Hindlimb muscle (tissue), 1 donor: ENCODE measurements at regions not wholly inside any gene's neighbourhood (a gene's known extent, or its start where the extent isn't known, plus 50 kb on each side); places are given as distances from the start of the nearest gene placed in this dataset.

ENCODE experiments used
- DNase-seq: peaks from one replicate; pipeline ENCODE4 v3.0.0-alpha.2; 2013

DNA sequence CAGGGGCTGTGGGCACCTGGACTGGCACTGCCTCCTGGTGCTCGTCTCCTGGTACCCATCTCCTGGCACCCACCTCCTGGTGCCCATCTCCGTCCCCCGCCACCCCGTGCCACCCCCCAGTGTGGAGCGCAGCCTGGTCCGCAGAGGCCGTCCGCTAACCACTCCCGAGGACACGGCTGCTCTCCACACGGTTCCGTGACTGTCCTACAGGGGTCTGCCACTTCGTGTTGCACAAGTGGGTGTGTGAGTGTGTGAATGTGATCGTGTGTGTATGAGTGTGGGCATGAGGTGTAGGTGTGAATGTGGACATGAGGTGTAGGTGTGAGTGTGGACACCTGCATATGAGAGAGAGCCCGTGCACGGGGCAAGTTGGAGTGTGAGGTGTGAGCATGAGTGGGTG lies 119.4 kb upstream of the HS6ST1 start:
- no peak for DNase-seq

DNA sequence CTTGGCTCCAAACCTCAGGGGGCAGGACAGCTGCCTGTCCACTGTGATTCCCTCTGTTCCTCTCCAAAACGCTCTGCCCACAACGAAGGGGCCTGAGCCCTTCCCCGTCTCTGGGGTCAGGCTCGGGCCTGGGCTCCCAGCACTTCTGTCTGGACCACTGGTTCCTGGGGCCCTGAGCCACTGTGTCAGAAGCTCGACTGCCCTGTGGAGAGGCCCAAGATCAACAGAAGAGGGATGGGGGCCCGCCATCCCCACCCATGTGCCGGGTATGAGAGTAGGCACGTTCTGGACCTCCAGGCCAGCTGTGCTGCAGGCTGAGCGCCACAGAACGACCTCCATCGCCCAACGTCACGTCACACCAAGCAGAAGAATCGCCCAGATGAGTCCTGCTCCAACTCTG lies 119.9 kb upstream of the HS6ST1 start:
- no peak for DNase-seq

DNA sequence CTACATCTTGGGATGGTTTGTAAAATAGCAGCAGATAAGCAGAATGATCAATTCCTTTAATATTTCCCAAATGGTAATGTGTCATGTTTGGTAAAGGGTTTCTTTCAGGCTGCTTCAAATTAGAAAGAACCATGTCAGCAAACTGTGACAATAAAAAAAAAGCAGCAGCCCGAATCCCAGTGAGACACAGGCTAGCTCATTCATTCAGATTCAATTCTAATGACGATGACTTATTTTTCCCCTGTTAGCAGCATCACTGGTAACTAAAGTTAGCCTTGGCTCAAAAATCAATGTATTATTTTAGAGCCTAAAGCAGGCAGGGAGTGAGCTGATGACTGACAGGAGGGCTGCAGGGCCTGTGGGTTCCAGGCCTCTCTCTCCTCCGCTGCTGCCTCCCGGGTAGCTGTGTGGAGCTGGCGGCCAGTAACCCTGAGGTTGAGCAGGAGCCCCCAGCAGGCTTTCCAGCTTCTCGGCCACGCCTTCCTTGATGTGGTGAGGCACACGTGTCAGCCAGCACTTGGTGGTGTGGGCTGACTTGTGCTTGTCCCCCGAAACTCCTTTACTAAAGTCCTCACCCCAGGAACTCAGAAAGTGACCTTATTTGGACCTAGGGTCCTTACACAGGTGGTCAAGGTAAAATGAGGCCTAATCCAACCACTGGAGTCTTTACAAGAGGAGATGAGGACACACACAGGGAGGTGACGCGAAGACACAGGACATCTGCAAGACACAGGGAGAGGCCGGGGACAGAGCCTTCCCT lies 120.5 kb upstream of the HS6ST1 start:
- no peak for DNase-seq

DNA sequence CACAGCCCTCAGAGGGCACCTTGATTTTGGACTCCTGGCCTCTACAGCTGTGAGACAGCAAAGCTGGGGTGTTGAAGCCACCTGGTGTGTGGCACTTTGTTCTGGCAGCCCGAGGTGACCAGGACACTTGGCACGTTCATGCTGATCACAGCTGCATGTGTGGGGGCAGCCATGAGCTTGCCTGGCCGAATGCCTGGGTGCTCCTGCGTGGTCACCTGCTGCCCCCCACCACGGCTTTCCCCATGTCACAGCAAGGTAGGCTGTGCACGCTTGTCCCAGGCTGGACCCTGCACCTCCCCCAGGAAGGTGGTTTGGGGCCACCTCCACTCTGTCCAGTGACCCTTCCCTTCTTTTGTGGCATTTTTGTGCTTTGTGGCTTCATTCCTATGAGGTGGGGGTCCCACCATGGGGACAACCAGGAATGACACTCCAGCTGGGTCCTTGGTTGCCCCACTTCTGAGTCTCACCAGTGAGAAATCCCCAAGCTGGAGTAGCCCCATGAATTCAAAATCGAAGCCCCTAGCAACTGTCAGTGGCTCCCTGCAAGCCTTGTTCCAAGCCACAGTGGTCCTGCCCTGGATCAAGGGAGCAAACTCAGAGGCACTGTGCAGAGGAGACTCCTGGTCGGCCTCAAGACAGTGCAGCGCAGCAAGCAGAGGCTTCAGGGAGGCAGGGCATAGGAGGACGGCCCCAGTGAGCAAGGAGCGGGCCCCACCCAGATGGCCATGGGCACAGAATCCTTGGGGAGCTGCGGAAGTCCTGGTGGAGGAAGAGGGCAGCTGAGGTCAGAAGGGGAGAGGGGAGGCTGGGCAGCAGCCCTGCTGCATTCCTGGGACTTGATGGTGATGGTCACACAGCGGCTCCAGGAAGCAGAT lies 121.4 kb upstream of the HS6ST1 start:
- no peak for DNase-seq

DNA sequence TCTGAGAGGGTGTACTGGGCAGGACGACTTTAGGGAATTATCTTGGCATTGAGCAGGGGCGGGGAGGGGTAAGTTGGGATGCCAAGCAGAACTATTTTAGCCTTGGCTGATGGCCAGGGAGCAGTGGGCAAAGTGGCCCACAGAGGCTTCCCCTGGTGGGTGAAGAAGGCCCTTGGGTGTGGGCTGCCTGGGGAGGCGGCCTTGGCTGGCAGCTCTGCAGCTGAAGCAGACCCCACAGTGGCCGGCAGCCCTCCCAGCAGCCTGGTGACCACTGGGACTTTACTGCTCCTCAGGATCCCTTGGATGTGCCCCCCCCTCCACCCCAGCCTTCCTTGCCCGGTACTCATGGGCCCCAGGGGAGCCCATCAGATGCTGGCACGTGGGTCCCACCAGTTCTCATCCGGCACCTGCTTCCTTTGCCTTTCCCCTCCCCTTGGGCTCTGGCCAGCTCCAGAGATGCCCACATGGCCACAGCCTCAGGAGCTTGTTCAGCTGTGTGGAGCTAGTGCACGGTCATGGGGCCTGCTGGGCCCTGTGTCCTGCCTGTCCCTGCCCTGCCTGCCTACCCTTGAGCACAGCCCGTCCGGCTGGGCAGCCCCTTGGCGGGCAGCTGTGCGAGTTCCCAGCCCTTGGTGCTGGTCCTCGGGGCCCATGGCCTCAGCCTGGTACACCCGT lies 122.1 kb upstream of the HS6ST1 start:
- DNase-seq, result no peak

DNA sequence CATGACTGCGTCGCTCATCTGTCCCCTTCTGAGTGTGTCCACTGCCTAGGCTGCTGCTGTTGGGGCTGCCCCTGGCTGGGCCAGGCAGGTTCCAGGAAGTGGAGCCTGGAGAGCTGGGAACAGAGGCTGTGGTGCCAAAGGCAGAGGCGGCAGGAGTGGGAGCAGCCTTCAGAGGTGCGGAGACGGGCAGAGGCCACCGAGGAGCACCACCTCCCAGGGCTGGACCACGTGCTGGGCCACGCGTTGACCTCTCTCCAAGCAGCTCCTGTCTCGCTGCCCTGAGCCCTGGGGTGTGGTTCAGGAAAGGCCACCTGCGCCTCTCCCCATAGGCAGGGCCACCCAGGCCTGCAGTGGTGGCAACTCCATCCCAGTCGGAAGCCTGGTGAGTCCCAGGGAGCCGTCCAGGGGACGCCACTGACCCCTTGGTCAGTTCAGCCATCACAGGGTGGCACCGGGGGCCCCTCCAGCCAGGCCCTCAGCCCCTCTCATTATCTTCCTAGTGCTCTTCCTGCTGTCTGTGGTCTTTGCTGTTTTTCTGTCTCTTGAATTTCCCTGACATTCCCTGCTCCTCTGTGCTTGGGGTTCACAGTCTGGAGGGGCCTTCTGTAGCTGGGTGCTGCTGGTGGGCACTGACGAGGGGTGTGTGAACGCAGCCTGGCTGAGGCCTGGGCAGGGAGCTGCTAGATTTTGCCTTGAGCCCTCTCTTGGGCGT lies 122.8 kb upstream of the HS6ST1 start:
- no peak for DNase-seq

DNA sequence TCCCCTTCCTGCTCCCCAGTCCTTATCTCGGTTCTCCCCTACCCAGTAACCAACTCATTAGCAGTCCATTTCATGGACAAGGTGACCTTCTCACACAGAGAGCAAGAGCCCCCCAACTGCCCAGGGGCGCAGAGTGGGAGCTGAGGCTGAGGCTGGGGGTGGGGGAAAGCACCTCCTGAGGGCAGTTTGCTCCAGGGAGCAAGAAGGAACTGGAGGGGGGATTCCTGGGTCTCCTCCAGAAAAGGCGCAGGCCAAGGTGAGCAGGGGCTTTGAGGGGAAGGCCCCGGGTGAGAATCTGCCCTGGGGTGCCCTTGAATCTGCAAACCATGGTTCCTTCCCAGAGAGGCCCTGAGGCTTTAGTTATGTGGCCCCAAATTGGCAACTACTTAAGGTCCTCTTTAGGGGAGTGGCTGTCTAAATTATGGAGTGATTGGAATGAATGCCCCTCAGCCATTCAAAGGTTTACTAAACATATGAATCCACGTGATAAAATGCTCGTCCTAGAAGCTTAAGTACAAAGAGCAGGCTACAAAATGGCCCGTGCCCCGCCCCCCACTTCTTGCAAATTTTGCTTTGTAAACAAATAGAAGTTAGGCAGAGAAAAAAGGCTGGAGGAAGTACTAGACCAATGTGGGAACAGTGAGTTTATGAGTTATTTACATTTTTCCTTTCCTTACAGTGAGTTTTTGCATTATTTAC lies 123.5 kb upstream of the HS6ST1 start:
- no peak for DNase-seq

DNA sequence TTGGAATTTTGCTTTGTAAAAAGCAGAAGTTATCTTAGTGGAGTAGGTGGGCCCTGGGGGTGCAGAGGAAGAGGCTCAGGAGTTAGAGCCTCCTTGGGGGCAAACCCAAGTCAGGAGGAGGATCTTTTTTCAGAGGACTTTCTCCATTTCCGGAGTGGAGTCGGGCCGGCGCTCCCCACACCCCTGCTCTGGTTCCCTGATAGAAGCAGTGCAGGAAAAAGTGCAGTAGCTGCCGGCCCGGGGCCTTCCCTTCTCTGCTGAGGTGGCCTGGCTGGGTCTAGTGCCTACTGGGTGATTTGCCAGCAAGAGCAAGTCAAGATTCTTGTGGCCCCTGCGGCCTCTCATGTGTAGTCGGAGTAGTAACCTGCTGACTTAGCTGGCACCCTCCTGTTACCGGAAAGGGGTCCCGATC lies 124.2 kb upstream of the HS6ST1 start:
- DNase-seq, result no peak

DNA sequence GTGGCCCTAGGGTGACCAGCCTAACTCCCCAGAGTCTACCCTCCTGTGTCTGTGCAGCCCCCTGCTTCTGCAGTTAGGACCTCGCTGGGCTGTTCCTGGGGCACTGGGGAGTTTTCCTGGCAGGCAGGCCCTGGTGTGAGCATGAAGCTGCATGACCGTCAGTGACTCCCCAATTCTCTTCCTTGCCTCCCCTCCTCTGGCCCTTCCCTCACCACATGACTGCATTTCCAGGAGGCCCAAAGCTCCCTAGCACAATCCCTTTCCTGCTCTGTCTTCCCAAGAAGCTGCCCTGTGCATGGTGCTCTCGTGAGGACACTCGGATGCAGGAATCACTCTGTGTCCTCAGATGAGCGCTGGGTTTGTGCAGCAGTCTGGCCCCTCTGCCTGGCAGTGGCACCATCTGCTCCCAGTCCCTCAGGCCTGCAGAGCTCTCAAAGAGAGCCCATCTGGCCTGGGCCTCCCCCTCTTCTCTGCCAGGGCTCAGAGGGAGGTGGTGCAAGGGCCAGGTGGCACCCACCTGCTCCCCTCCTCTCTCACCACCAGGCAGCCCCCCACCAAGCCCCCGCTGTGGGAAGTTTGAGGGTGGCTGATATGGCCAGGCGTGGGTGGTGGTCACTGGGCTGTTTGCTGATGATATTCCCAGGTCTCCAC lies 125.6 kb upstream of the HS6ST1 start:
- no peak for DNase-seq

DNA sequence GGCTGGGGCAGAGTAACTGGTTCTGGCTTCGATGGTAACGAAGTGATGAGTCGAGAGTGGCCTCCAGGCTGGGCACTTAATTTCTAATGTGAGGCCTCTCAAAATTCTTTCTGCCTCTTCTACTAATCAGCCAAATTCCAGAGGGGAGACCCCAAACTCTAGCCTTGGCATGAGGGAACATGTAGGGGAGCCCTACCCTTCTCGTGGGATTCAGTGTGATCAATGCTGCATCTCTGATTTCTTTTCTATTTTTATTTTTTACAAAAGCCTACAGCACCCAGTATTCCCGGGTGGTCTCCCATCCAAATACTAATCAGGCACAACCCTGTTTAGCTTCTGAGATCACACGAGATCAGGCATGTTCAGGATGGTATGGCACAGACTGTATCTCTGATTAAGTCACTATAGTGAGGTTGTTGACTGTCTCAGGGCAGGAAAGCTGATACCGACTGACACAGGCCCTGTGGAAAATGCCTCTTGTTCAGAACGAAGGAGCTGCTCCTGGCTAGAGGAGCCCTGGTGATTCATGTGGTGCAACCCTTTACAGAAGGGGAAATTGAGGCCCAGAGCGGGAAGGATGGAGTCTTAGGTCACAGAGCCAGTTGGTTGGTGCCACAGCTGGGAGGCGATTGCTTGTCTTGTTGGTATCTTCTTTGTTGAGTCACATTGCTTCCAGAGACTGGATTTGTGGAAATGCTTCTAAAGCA lies 126.3 kb upstream of the HS6ST1 start:
- no peak for DNase-seq

DNA sequence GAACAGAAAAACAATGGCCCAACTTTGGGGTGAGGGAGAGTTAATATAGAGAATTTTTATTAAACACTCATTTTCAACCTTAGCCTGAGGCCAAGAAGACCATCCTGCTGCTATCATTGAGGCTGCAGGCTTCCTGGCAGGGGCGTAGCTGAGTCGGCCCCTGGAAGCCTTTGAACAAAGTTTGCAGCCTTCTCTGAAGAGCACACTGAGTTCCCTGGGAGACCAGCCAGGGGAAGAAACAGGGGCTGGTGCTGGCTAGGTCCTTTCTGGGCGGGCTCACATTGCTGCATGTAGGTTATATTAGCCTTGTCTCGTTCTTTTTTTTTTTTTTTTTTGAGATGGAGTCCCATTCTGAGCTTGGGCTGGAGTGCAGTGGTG lies 126.8 kb upstream of the HS6ST1 start:
- DNase-seq, result no peak

DNA sequence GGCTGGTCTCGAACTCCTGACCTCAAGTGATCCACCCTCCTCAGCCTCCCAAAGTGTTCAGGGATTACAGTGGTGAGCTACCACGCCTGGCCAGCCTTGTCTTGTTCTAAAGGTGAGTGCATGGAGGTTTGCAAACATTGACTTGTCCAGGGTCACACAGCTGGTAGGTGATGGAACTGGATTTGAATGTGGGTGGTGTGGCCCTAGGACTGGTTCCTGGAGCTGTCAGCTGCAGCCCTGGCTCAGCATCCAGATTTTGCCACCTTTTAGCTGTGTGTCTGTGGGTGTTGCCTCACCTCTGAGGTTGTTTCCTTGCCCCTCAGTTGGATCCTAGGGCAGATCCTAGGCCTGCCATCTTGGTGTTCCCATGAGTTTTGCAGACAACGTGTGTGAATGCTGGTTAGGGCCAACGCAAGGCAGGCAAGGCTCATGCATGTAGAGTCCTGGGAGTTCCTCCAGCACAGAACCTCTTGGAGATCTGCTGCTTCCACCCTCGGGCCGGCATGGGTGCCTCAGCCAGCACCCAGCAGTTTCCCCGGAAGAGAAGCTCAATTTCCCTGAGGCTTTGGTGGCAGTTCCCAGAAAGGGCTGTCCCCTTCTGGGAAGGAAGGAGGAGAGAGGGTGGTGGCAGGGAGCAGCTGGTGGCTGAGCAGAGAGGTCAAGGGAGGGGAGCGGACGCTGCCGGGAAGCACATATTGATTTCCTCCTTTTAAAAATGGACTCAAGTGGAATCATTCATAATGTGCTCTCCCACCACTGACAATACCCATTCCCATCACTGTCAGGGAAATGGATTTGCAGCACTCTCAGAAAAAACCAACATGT lies 127.6 kb upstream of the HS6ST1 start:
- DNase-seq, result no peak

DNA sequence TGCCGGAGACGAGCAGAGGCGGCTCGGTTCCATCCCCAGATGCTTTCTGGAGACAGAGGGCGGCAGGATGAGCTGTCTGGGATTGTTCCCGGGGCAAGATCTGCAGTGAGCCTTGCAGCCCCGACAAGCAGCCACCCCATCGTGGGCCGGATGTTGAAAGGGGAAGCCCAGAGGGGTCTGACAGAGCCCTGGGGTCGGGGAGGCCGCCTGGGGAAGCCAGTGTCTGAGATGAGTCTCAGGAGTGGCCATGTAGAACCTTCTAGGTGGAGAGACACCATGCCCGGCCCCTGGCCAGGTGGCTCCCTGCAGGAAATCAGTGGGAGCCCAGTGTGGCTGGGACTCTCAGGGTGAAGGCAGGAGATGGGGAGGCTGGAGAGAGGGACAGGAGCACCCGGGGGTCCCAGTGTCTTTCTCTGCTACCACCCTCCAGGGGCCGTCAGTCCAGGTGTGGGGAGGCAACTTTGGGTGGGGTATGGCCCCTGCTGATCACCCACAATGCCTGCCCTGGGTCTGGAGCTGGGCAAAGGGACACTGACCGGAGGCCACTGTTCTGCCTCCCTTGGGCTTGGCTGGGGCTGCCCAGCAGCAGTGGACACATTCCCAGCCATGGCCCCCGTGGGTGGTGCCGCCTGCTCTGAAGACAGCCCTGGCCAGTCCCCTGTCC lies 128.3 kb upstream of the HS6ST1 start:
- DNase-seq, result no peak

DNA sequence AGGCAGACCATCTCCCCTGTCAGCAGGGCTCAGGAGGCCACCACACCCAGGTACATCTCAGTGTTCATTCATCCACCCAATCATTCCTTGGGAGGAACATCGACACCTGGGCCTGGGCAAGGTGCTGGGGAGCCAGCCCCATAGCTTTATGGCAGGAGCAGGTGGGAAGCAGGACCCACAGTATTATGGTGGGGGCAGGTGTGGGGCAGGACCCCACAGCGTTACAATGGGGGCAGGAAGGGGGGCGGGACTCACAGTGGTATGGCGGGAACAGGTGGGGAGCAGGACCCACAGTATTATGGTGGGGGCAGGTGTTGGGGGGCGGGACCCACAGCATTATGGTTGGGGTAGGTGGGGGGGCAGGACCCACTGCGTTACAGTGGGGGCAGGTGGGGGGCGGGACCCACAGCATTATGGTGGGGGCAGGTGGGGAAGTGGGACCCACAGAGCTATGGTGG lies 128.9 kb upstream of the HS6ST1 start:
- DNase-seq, result no peak

DNA sequence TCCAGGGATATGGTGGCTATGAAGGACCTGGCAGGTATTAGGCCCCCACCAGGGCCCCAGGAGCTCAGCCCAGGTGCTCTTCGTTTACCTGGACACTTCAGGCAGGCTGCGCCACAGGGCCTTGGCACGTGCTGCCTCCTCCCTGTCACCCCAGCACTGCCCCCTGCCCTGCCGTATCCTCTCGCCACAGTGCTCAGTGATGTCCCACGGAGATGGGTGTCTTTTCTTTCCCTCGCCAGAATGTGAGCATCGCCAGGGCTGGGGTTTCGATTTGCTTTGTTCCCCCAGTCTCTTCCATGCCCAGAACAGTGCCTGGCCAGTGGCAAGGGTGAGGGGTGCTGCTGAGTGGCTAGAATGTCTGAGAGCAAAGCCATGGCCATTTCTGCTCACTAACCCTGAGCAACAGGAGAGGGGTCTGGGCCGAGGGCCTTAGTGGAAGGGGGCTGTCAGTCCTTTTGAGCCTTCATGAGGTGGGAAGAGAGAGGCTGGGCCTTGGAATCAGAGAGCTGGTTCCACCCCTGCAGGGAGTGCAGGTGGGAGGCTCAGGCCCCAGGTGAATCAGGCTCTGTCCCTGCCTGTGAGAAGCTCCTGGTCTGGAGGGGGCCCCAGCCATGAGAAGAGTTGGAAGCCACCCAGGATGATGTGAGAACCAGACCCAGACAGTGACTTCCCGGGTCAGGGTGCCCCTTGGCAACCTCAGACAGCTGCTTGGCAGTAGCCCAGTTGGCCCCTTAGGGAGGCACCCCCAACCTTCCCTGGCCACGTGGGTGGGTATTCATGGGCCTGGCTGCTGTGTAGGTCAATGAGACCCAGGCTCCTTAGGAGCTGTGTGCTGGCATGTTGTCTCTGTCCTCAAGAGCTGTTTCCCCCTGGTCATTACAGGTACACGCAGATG lies 129.9 kb upstream of the HS6ST1 start:
- no peak for DNase-seq

DNA sequence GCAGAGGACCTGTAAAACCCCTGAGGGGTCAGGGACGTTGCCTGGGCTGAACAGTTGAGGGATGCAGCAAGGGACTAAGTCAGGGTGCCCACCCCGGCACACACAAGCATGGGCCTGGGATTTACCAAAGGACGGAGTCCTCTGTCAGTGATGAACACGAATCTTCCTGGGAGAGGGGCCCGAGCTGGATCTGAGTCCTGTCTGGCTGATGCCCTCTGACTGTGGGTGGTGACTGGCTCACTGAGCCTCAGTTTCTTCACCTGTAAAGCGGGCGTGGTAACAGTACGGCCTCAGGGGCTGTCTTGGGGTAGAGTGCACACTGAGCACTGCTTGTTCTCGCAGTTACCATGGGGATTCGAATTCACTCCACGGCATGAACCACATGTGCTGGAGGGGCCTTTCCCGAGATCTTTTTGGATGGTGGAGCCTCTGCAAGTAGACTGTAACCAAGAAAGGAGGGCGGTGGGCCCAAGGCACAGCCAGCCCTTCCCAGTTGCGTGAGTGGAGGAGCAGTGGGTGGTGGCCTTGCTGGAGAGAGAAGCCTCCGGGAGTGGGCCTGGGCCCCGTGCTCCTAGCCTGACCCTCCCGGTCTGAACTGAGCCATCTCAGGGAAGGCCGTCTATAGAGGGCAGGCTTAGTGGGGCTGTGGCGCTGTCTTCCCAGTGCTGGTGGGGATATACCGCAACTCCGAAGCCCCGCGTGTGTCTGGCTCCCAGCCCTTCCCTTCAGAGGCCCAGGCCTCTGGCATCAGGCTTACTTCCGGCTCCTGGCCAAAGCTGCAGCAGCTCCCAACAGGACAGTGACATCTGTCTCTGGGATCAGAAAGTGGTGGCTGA lies 130.8 kb upstream of the HS6ST1 start:
- DNase-seq, result peak; percentile 31
